Heart right ventricle (tissue), 16 donors: ENCODE measurements at regions not wholly inside any gene's neighbourhood (a gene's known extent, or its start where the extent isn't known, plus 50 kb on each side); places are given as distances from the start of the nearest gene placed in this dataset.

Source experiments
- ATAC-seq, 8 donors: fragments of 200-7000 bp; cut with Tn5 transposase; one replicate each; pipeline ENCODE4 v1.9.1; 2020; ENCODE audit warnings: mild to moderate bottlenecking in 8 of 8, moderate library complexity in 8 of 8, moderate number of reproducible peaks in 1 of 8
- DNase-seq, 2 donors: peaks; one replicate each; pipeline ENCODE4 v3.0.0-alpha.2; 2020
- H3K27ac ChIP-seq, 10 donors: fragments of 200-600 bp; sonication (generic) in 2 of 10; one replicate each; pipeline versions ENCODE4 v1.5.0 to v1.8.0; 2020 to 2022; ENCODE audit warnings: mild to moderate bottlenecking in 3 of 10
- H3K27me3 ChIP-seq, 7 donors: fragments of 200-600 bp; one replicate each; pipeline ENCODE4 v1.8.0; 2021 to 2022; ENCODE audit warnings: mild to moderate bottlenecking in 2 of 7
- H3K36me3 ChIP-seq, 9 donors: fragments of 200-600 bp; sonication (generic) in 1 of 9; one replicate each; pipeline versions ENCODE4 v1.5.0 to v1.8.0; 2020 to 2022; ENCODE audit warnings: mild to moderate bottlenecking in 2 of 9
- H3K4me1 ChIP-seq, 9 donors: fragments of 200-600 bp; sonication (generic) in 1 of 9; one replicate each; pipeline versions ENCODE4 v1.5.0 to v1.8.0; 2020 to 2022; ENCODE audit warnings: mild to moderate bottlenecking in 4 of 9
- H3K4me3 ChIP-seq, 10 donors: fragments of 200-600 bp; sonication (generic) in 2 of 10; one replicate each; pipeline versions ENCODE4 v1.5.0 to v1.8.0; 2020 to 2022; ENCODE audit warnings: mild to moderate bottlenecking in 7 of 10, moderate library complexity in 2 of 10
- H3K9me3 ChIP-seq, 11 donors: fragments of 200-600 bp in 10 of 11; sonication (generic) in 2 of 11; one replicate each; pipeline versions ENCODE4 v1.5.0 to v1.8.0; 2013 to 2022; ENCODE audit warnings: mild to moderate bottlenecking in 2 of 11, control low read depth in 1 of 11, moderate library complexity in 1 of 11
- WGBS, 2 donors: extraction: QIAGEN DNeasy Blood & Tissue Kit; methylation state at CpG; one replicate each; pipeline ENCODE4 v1.1.7; 2013; ENCODE audit warnings: inconsistent platforms in 1 of 2; 5-methylcytosine and 5-hydroxymethylcytosine counted together
- intact Hi-C, 10 donors: fragments of 100-400 bp; cut with DNase I; formaldehyde crosslinking; loops; one replicate each; pipeline versions ENCODE4 v1.11.1 to v1.14.2; 2022
- TF ChIP-seq, protein P1 (sequence below), 9 donors: fragments of 200-600 bp; sonication (generic) in 2 of 9; IDR thresholded peaks; one replicate each; pipeline versions ENCODE4 v1.5.0 to v1.8.0; 2021 to 2022; ENCODE audit warnings: antibody characterized with exemption in 9 of 9, mild to moderate bottlenecking in 5 of 9, moderate library complexity in 1 of 9
- donor health status: Arrhythmogenic right ventricular cardiomyopathy.
- donor health status: ischemic (EF 13 %, LVEDD 7.1; RV severe dilation, severe dysfunction).
- donor health status: healthy with polysubstance abuse.
- donor health status: DM: no; HTN: yes; CAD: no.
- donor health status: DM: no; HTN: no; CAD: no.
- donor health status: ischemic (EF 25% LVEDD 6.9; RV normal size, moderate dysfunction).
- donor health status: ischemic (EF 25% LVEDD 5.7; RV mildly dilated, moderate dysfunction).
- donor health status: healthy.
- donor health status: DM: yes; HTN: yes; CAD: no.
- donor health status: Ischemic cardiomyopathy.
- donor health status: ischemic (EF 35%, LVEDD 5.7; RV mildly dilated, moderate dysfunction).
- donor health status: nonischemic (EF 11% LVEDD 7.7; RV severe dilation, severe dysfunction).
- donor health status: DM: yes; HTN: yes; CAD: no.
- donor health status: PGD.
- donor health status: ischemic (EF 29% LVEDD 5.4; RV normal size, mild dysfunction).
- donor health status: nonischemic (EF 23%, LVEDD 6.1; RV moderate dilation, normal function).

DNA sequence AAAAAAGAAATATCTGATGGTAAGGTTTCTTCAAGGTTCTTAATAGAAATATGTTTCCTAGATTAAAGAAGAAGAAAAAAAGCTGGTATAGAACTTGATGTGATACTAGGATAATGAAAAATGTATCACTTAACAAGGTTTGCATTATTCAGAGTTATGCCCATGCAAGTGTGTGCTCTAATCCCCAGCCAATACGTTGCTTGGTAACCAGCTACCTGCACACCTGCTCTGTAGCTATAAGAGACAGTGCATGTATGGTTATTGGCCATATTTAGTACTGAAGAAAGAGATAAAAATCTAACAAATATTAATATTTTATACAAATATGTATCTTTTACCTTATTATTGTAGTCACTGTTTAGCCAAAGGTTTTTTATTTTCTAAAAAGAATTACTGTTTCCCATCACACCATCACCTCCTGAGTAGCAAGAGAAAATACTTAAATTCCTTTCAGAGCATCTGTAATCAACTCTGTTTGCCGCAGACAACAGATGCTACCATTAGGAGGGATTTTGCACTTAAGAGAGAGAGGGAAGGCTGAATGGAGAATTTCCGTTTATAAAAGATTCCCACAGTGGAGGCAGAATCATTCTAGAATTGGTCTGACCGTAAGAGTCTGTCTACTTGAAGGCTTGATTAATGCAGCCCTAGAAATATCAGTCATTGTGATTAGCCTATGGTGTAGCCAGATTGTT lies 115.6 kb downstream of the NEDD1 start:
- Histone ChIP-seq H3K36me3 (no peaks in the 10 kb centered on the region), H3K9me3 (no peaks in the 10 kb centered on the region), H3K4me1 (no peaks in the 10 kb centered on the region), H3K27ac (no peak overlapping the region), H3K4me3 (no peak overlapping the region), H3K27me3 (peaks cover 0 to 4% (median 0%) of the 10 kb centered on the region in 7 donors)
- TF ChIP-seq, protein P1, sequence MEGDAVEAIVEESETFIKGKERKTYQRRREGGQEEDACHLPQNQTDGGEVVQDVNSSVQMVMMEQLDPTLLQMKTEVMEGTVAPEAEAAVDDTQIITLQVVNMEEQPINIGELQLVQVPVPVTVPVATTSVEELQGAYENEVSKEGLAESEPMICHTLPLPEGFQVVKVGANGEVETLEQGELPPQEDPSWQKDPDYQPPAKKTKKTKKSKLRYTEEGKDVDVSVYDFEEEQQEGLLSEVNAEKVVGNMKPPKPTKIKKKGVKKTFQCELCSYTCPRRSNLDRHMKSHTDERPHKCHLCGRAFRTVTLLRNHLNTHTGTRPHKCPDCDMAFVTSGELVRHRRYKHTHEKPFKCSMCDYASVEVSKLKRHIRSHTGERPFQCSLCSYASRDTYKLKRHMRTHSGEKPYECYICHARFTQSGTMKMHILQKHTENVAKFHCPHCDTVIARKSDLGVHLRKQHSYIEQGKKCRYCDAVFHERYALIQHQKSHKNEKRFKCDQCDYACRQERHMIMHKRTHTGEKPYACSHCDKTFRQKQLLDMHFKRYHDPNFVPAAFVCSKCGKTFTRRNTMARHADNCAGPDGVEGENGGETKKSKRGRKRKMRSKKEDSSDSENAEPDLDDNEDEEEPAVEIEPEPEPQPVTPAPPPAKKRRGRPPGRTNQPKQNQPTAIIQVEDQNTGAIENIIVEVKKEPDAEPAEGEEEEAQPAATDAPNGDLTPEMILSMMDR (IDR thresholded peaks at IDR 0.05) = no peak
- intact Hi-C loops = no loop called here
- DNase-seq = no peak
- WGBS, 2 donors = 84 to 85% methylated on average over 4 of the region's 4 CpGs
- no peak for ATAC-seq

DNA sequence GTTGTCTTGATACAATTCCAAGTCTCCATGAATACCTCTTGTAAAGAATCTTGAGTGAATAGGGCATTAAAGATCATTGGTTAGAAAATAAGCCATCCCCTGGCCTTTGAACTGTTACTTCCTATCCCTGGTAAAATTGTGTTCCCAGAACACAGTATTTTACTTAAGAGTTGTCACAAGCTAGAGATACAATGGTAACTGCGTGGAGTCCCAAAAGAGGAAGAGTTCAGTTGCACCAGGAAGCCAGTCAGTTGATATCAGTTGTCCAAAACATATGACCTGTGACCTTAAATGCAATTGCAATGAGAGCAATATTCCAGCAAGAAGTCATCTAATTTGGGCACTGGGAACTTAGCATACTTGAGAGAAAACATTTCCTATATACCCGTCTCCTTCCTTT lies 117.3 kb downstream of the NEDD1 start:
- Histone ChIP-seq H3K27me3 (peaks cover 0 to 4% (median 0%) of the 10 kb centered on the region in 7 donors), H3K27ac (no peak overlapping the region), H3K4me3 (no peak overlapping the region), H3K9me3 (no peaks in the 10 kb centered on the region), H3K36me3 (no peaks in the 10 kb centered on the region), H3K4me1 (no peaks in the 10 kb centered on the region)
- TF ChIP-seq, protein P1 (IDR thresholded peaks at IDR 0.05) = no peak
- WGBS, 2 donors = 60 to 71% methylated on average over 2 of the region's 2 CpGs
- intact Hi-C loops = no loop called here
- no peak for ATAC-seq
- DNase-seq = no peak

GRCh38 chr12:97026901-97027300 lies 119.8 kb downstream of the NEDD1 start:
- 88 to 91% methylated on average over 2 of the region's 2 CpGs for WGBS, 2 donors
- DNase-seq (no peak), ATAC-seq (no peak)
- no peak overlapping the region for H3K27ac ChIP-seq
- intact Hi-C loops = no loop called here
- no peak overlapping the region for H3K4me3 ChIP-seq
- H3K4me1 ChIP-seq = no peaks in the 10 kb centered on the region
- peaks cover 0 to 4% (median 0%) of the 10 kb centered on the region in 7 donors for H3K27me3 ChIP-seq
- H3K9me3 ChIP-seq = peaks cover 0 to 7% (median 0%) of the 10 kb centered on the region in 11 donors
- TF ChIP-seq, protein P1 (IDR thresholded peaks at IDR 0.05) = no peak
- H3K36me3 ChIP-seq = no peaks in the 10 kb centered on the region

- Histone ChIP-seq H3K4me1 (no peaks in the 10 kb centered on the region), H3K36me3 (no peaks in the 10 kb centered on the region), H3K9me3 (peaks cover 0 to 7% (median 0%) of the 10 kb centered on the region in 11 donors), H3K27ac (no peak overlapping the region), H3K27me3 (peaks cover 0 to 3% (median 0%) of the 10 kb centered on the region in 7 donors), H3K4me3 (no peak overlapping the region)
- no peak for ATAC-seq
- WGBS, 2 donors = 81 to 87% methylated on average over 1 of the region's 1 CpG
- intact Hi-C loops = no loop called here
- TF ChIP-seq, protein P1 (IDR thresholded peaks at IDR 0.05) = no peak
- no peak for DNase-seq
Measured at GRCh38 chr12:97027482-97027881, 120.4 kb downstream of the NEDD1 start.
